ENCODE measurements at regions not wholly inside any gene's neighbourhood (a gene's known extent, or its start where the extent isn't known, plus 50 kb on each side); places are given as distances from the start of the nearest gene placed in this dataset.

DNA sequence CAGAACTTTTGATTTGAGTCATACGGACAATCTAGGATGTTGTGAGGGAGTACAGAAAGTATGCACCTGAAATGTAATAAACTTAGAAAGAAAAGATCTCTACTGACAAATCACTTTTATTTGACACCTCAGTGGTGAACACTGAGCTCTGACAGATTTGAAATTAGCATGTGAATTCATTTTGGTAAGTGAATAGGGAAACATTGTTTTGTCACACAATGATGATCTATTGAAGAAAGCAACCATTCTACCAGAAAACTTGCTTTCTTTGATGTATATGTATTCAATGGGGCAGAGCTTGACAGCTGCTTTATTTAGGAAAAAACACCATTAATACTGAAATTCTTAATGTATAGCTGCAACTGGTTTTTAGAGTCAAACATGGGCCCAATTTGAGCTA is 500.5 kb downstream of the CCDC85A start:
- TF ChIP-seq, protein P1, sequence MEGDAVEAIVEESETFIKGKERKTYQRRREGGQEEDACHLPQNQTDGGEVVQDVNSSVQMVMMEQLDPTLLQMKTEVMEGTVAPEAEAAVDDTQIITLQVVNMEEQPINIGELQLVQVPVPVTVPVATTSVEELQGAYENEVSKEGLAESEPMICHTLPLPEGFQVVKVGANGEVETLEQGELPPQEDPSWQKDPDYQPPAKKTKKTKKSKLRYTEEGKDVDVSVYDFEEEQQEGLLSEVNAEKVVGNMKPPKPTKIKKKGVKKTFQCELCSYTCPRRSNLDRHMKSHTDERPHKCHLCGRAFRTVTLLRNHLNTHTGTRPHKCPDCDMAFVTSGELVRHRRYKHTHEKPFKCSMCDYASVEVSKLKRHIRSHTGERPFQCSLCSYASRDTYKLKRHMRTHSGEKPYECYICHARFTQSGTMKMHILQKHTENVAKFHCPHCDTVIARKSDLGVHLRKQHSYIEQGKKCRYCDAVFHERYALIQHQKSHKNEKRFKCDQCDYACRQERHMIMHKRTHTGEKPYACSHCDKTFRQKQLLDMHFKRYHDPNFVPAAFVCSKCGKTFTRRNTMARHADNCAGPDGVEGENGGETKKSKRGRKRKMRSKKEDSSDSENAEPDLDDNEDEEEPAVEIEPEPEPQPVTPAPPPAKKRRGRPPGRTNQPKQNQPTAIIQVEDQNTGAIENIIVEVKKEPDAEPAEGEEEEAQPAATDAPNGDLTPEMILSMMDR (IDR thresholded peaks at IDR 0.05; ENCODE audit: insufficient read depth, low read length, poor library complexity, severe bottlenecking) = no peak
- no peak overlapping the region for H3K4me3 ChIP-seq (replicated peaks; ENCODE audit: low read depth, low read length)

DNA sequence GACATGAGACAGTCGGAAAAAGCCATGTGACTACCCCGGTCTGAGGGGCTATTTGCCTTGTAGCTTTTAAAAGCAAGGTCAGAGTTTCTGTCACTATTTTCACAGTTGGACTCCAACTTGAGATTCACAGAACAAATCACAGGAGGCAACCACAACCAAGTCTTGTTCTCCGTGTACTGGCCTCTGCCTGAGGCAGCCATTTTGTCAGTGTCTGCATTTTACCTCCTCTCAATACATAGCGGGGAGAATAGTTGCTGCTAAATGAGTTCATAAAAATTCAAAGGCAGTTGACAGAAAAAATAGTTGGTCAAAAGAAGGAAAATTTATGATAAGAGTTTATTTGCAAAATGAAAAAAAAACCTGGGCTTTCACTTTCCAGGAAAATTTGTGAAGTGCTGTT is 501.4 kb downstream of the CCDC85A start:
- TF ChIP-seq, protein P1 (IDR thresholded peaks at IDR 0.05; ENCODE audit: insufficient read depth, low read length, poor library complexity, severe bottlenecking) = no peak
- Histone ChIP-seq H3K4me3 (replicated peaks; ENCODE audit: low read depth, low read length) (no peak overlapping the region), H3K27me3 (replicated peaks; ENCODE audit: control insufficient read depth, insufficient read depth, low read length) (no peaks in the 10 kb centered on the region), H3K36me3 (ENCODE audit: control insufficient read depth, insufficient read depth, low read length) (no peaks in the 10 kb centered on the region)
- no peak for DNase-seq (ENCODE audit: extremely low read depth, insufficient read length)

More for the DNA sequence above, 500.5 kb downstream of the CCDC85A start:
- H3K27me3 ChIP-seq (replicated peaks; ENCODE audit: control insufficient read depth, insufficient read depth, low read length) = no peaks in the 10 kb centered on the region
- no peak for DNase-seq (ENCODE audit: extremely low read depth, insufficient read length)
- H3K36me3 ChIP-seq (ENCODE audit: control insufficient read depth, insufficient read depth, low read length) = no peaks in the 10 kb centered on the region

DNA sequence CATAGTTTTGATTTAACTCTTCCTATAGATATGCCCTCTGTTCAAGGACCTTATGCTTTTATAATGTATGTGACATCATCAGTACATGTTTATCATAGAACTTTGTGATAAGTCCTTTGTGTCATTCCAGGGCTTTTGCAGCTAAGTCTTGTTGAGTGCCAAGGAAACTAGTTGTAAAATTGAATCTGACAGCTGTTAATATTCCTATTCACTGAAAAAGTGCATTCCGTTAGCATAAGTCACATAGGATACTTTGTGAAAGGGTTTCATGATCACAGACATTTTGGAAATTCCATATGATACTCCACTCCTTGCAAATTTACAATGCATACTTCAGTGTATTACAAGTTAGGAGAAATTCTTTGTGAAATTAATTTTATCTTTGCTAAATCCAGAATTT is 503.4 kb downstream of the CCDC85A start:
- no peaks in the 10 kb centered on the region for H3K27me3 ChIP-seq (replicated peaks; ENCODE audit: control insufficient read depth, insufficient read depth, low read length)
- no peak overlapping the region for H3K4me3 ChIP-seq (replicated peaks; ENCODE audit: low read depth, low read length)
- TF ChIP-seq, protein P1 (IDR thresholded peaks at IDR 0.05; ENCODE audit: insufficient read depth, low read length, poor library complexity, severe bottlenecking) = no peak
- H3K36me3 ChIP-seq (ENCODE audit: control insufficient read depth, insufficient read depth, low read length) = no peaks in the 10 kb centered on the region
- no peak for DNase-seq (ENCODE audit: extremely low read depth, insufficient read length)

DNA sequence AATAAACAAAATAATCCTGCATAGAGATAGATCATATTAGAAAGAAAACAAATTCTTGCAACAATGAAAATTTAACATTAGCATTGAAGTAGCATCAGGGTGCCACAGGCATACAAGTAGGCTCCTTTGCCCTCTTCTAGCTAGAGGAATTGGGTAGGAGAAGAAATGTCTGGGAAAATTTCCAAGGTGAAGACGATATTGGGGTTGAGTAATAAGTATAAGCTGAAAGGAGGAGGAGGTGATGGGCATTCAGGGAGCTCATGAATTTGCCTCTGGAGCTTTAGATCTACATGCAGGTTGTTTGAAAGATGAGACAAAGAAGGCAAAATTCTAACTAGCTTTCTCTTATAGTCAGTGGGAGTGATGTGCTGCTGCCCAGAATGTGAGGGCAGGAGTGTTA is 504.9 kb downstream of the CCDC85A start:
- DNase-seq (ENCODE audit: extremely low read depth, insufficient read length) = no peak
- Histone ChIP-seq H3K4me3 (replicated peaks; ENCODE audit: low read depth, low read length) (no peak overlapping the region), H3K36me3 (ENCODE audit: control insufficient read depth, insufficient read depth, low read length) (no peaks in the 10 kb centered on the region), H3K27me3 (replicated peaks; ENCODE audit: control insufficient read depth, insufficient read depth, low read length) (no peaks in the 10 kb centered on the region)
- TF ChIP-seq, protein P1 (IDR thresholded peaks at IDR 0.05; ENCODE audit: insufficient read depth, low read length, poor library complexity, severe bottlenecking) = no peak

DNA sequence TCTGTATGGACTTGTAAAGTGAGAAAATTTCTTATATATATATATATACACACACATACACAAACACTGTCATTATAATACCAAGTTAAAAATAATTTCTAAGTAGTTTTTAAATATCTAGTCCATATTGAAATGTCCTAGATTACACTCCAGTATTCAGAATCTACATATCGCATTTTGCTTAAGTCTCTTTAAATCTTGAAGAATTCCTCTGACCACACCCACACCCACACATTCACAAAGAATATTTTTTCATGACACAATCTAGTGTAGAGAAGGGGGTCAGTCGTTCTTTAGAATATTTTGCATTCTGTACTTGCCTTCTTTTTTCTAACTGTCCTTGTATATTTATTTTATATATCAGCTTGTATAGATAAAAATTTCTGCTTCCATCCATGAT is 509.7 kb downstream of the CCDC85A start:
- H3K4me3 ChIP-seq (replicated peaks; ENCODE audit: low read depth, low read length) = no peak overlapping the region
- no peaks in the 10 kb centered on the region for H3K36me3 ChIP-seq (ENCODE audit: control insufficient read depth, insufficient read depth, low read length)
- no peaks in the 10 kb centered on the region for H3K27me3 ChIP-seq (replicated peaks; ENCODE audit: control insufficient read depth, insufficient read depth, low read length)
- DNase-seq (ENCODE audit: extremely low read depth, insufficient read length) = no peak
- TF ChIP-seq, protein P1 (IDR thresholded peaks at IDR 0.05; ENCODE audit: insufficient read depth, low read length, poor library complexity, severe bottlenecking) = no peak

GRCh38 chr2:56703001-56703400 is 519.2 kb downstream of the CCDC85A start:
- TF ChIP-seq, protein P1 (IDR thresholded peaks at IDR 0.05; ENCODE audit: insufficient read depth, low read length, poor library complexity, severe bottlenecking) = no peak
- DNase-seq (ENCODE audit: extremely low read depth, insufficient read length) = no peak
- Histone ChIP-seq H3K36me3 (ENCODE audit: control insufficient read depth, insufficient read depth, low read length) (no peaks in the 10 kb centered on the region), H3K27me3 (replicated peaks; ENCODE audit: control insufficient read depth, insufficient read depth, low read length) (no peaks in the 10 kb centered on the region), H3K4me3 (replicated peaks; ENCODE audit: low read depth, low read length) (no peak overlapping the region)
